SH-SY5Y (cell line): ENCODE measurements at regions not wholly inside any gene's neighbourhood (a gene's known extent, or its start where the extent isn't known, plus 50 kb on each side); places are given as distances from the start of the nearest gene placed in this dataset.

ENCODE experiments used
- GATA2 ChIP-seq: IDR thresholded peaks from 2 replicates; pipeline ENCODE4 v1.6.1; 2011; ENCODE audit warnings: mild to moderate bottlenecking, low read depth, low read length
- GATA3 ChIP-seq: IDR thresholded peaks from 2 replicates; pipeline ENCODE4 v1.6.1; 2011; ENCODE audit warnings: low read depth, mild to moderate bottlenecking, low read length, moderate library complexity

DNA sequence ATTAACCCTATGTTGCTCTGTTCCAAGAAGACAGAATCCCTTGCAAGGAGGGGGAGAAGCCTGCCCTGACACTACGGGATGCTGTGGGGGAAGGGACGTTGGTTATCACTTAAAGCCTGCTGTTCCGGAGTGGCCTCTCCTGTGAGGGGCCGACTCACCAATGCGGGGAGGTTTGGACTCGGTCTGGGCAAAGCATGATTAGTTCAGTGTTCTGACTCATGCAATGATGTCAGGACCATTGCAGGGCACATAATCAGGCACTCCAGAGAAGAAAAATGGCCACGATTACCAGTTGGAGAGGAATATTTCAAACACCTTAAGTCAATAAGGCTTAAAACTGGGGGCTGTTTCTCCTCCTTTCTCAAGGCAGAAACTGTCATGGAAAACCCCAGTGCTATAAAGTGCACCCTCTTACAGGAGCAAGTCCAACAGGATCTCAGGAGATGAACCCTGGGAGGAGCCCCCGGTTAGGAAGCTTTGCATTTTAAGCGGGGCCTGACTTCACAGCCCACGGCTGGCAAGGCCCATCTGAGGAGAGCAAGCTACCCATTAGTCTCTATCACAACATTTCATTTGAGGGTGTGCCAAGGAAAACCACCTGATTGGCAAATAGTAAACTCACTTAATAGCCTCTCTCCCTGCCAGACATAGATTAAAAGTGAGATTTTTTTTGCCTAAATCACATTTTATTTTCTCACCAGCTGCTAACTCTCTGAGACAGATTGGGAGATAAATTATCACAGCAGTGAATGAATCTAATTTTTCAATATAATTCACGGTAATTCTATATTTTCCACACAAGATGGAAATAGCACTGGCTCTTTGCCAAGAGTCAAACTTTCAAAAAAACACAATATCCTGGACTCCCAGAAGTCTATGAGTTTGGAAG, 202.5 kb downstream of the C1orf94 start:
- TF ChIP-seq GATA3 (peak; percentile 91), GATA2 (peak; percentile 90)
